HG02798 (cell line): ENCODE measurements at regions not wholly inside any gene's neighbourhood (a gene's known extent, or its start where the extent isn't known, plus 50 kb on each side); places are given as distances from the start of the nearest gene placed in this dataset.
"Not testable (repeated sequence)": the region's sequence is repeated elsewhere in the genome, so short reads cannot be mapped to it uniquely, and the experiment has no call there.

Source experiments
- ATAC-seq: cut with Tn5 transposase; IDR thresholded peaks from one replicate; pipeline ENCODE4 v1.9.1; 2021; ENCODE audit warnings: mild to moderate bottlenecking; ENCODE audit not compliant: unreplicated experiment, poor library complexity

DNA sequence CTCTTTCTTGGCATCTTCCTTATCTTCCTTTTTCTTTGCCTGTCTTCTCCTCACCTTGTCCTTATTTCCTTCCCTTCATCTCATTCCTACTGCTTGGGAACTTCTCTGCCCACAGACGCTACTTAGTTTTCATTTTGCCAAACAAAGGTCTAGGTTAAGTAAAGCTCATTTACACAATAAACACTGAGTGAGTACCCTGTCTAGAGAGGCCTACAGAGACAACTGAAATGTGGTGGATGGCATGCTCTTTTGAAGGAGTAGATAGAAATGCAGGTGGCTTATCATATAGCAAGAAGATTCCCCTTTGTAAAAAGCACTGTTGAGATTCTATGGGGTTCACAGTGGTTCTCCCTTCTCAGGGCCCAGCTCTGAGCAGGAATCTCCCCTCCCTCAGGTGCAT, 319.0 kb downstream of the CNTN3 start:
- ATAC-seq, result no peak

DNA sequence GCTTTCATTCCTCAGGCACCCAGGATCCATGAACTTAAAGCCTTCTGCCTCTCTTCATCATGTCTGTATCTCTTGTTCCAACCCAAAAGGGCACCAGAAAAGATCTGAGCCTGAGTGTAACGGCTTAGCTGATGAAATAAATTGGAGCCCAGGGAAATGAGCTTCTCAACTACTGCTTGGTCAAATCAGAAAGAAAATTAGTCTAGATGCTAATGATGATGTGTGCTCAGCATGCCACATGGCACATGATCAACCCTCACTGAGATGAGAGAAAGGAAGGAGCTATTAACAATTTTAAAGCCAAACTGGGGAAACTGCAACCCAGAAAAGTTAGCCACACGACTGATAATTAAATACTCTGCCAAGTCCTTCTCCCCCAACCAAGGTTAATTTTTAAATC, 325.7 kb downstream of the CNTN3 start:
- no peak for ATAC-seq

GRCh38 chr3:74287557-74287956, 326.9 kb downstream of the CNTN3 start:
- no peak for ATAC-seq

GRCh38 chr3:74282202-74282601, 332.3 kb downstream of the CNTN3 start:
- ATAC-seq, result no peak

DNA sequence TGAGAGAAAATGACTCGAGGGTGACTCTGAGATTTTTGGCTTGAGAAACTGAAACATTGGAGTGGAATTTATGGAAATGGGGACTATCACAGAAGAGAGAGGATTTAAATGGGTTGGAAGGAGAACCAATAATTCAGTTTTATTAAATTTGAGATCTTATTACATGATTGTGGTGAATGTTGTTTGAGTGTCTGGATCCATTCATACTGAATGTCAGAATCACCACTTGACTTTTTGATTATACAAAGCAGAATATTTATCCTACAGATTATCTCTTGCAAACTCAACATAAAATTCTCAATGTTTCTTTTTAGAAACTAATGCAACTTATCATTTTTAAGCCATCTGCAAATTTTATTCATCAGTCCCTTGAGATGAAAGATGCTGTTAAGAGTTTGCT, 332.8 kb downstream of the CNTN3 start:
- no peak for ATAC-seq

- ATAC-seq, result no peak
Measured at GRCh38 chr3:74273555-74274402, 340.7 kb downstream of the CNTN3 start.

GRCh38 chr3:74273091-74273490, 341.4 kb downstream of the CNTN3 start:
- ATAC-seq, result no peak

- no peak for ATAC-seq
Measured at GRCh38 chr3:74271541-74271940, 342.9 kb downstream of the CNTN3 start.

DNA sequence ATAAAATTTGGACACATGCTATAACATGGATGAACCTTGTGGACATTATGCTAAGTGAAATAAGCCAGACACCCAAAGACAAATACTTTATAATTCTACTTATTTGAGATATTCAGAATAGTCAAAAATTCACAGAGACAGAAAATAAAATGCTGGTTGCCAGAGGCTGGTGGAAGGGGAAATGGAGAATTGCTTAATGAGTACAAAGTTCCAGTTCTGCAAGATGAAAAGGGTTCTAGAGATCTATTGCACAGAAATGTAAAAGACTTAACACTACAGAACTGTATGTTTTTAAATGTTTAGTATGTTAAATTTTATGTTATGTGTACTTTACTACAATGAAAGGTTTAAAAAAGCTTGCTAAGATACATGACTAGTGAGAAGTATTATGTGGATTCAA, 344.8 kb downstream of the CNTN3 start:
- no peak for ATAC-seq

DNA sequence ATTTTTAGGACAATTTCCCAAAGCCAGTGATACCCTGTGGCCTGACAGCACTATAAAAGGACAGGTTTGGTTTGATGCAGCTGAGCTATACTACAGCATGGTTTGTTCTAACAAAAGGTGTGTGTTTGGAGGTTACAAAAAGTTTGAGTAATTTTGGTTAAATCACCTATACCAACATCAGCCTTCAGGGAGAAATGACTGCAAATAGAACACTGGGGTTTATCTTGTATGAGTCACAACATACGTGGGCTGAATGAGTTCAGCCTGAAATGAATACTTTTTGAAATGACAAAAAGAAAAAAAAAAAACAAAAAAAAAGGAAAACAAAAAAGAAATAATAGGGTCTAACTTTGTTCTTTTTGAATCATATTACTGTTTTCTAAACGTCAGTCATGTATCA, 345.7 kb downstream of the CNTN3 start:
- no peak for ATAC-seq

DNA sequence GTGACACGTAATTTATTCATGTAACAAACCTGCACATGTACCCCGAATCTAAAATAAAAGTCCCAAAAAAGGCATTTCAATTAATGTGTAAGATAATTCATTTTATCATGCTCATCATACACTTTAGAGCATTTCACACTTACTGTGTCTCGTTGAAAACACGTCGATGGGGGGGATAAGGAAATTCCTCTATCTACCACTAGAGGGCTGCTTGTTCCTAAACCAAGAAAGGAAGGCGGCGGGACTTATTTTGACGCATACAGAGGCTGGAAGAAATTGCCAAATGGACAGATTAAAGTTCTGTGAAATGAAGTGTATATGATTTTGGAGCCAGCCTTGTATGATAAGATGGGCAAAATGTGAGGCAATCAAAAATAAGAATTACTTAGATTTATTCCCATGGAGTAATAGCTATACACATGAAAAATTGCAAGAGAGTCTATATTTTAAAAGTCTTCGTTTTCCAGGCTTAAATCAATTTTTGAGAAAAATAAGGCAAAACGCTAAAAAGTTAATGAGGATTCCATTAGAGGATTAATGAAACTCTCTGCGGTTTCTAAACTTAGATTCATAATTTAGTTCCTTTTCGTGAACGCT, 346.8 kb downstream of the CNTN3 start:
- peak; percentile 67 for ATAC-seq

DNA sequence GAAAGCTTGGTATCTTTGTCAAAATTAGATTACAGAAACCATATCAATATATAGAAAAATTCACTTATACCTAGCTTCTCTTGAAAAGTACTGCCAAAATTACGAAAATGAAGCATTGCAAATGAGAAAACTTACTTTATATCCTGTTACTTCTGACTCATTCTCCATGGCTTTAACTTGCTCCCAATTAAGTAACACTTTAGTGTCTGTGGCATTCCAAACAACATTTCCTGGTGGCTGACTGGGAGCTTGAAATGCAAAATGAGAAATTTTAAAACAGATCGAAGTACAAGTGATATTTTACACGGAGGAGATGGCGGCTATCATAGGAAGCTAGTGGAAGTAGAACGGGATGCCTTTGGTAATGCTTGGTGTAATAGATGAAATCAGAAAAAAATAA, 347.3 kb downstream of the CNTN3 start:
- ATAC-seq, result no peak

DNA sequence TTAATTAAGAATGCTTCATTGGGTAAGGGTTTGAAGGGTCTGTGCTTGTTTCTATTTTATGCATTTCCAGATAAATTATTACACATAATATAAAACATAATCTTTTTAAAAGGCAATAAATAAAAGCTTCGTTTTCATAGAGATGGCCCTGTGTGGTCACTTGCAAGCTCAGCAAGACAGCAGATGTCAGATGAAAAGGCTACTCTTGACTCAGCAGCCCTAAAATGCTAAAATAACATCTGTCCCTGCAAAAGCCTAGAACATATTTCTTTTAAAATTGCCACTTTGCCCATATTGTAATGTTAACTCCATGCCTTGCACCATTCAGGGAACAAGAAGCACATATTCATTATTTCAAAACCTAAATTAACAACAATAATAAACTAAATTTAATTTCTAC, 349.4 kb downstream of the CNTN3 start:
- no peak for ATAC-seq

GRCh38 chr3:74263031-74263430, 351.4 kb downstream of the CNTN3 start:
- no peak for ATAC-seq

DNA sequence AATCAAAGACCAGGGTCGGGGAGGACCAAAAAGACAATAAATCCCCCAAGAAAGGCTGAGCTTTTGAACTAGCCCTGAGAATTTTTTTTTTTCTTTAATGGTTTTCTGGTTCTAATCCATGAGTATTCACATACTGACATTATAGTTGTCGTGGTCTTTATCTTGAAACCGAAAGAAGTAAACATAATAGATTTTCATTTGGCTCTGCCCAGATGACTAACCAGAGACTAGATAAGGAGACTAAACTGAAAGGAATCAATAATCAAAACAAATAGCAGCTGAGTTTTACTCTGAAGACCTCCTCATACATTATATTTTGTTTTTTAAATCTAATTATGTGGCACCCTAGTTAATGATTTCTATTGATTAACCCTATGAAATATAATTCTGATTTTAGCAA, 381.4 kb downstream of the CNTN3 start:
- no peak for ATAC-seq

DNA sequence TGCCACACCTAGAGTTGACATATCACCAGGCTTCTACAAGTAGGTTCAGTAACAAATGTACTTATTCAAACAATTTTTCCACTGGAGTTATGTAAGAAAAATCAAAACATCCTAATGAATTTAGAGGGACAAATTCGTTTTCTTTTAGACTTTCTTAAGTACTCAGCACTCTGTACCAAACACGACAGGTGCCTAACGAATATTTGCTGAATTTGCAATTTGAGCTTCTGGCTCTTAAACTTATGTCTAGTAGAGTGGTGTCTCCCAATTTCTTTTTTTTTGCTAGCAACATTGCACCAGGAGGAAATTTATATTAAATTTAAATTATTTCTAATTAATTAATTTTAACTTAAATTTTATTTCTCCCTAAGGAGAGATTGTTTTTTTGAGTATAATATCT, 397.0 kb downstream of the CNTN3 start:
- ATAC-seq, result no peak

DNA sequence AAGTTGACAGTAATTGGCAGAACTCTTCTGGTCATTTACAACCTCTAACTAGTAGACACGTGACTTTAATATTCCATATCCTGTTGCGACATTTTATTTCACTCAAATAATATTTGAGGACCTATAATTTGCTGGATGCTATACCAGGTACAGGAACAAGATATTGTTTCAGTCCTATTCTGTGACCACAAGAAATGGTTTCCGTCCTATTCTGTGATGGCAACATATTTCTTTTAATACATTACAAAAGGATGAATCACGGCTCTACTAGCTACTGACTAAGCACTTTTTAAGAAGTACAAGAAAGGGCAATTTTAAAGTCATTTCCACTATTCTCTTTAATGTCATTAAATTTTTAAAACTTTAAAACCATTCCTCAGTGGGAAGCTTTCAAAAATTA, 400.2 kb downstream of the CNTN3 start:
- ATAC-seq, result no peak

GRCh38 chr3:74210739-74211138, 403.7 kb downstream of the CNTN3 start:
- no peak for ATAC-seq

DNA sequence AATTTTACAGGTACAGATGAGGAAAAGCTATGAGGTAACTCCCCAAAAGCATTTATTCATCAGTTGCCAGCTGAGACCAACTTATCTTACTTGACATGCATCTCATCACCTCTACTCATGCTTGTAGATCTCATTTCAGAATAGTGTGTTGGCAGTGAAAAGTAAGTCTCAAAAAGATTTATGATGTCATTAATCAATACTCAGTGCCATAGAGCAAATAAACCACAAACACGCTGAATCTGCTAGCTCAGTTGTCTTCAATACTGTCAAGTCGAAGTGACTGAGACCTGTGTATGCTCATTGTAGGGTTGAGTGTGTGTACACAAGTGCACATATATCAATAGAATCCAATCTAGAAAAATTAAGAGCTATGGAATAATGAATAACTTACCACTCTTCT, 413.5 kb downstream of the CNTN3 start:
- no peak for ATAC-seq

DNA sequence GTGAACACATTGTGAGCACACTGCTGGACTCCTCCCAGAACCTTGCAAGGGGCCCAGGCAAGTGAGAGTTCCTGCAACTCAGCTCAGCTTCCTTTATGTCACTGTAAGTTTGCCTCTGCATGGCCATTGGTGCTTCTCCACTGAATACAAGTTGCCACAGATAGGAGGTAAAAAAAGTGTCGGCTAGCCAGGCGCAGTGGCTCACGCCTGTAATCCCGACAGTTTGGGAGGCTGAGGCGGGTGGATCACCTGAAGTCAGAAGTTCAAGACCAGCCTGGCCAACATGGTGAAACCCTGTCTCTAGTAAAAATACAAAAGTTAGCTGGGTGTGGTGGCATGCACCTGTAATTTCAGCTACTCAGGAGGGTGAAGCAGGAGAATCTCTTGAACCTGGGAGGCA, 435.8 kb downstream of the CNTN3 start:
- not testable (repeated sequence) for ATAC-seq

GRCh38 chr3:74173090-74173489, 441.4 kb downstream of the CNTN3 start:
- no peak for ATAC-seq

GRCh38 chr3:74167926-74168325, 446.5 kb downstream of the CNTN3 start:
- ATAC-seq, result no peak
